NCI-H226 (cell line): ENCODE measurements at regions not wholly inside any gene's neighbourhood (a gene's known extent, or its start where the extent isn't known, plus 50 kb on each side); places are given as distances from the start of the nearest gene placed in this dataset.
"Not testable (repeated sequence)": the region's sequence is repeated elsewhere in the genome, so short reads cannot be mapped to it uniquely, and the experiment has no call there.

Source experiments
- DNase-seq: peaks from one replicate; pipeline ENCODE4 v3.0.0-alpha.2; 2015

DNA sequence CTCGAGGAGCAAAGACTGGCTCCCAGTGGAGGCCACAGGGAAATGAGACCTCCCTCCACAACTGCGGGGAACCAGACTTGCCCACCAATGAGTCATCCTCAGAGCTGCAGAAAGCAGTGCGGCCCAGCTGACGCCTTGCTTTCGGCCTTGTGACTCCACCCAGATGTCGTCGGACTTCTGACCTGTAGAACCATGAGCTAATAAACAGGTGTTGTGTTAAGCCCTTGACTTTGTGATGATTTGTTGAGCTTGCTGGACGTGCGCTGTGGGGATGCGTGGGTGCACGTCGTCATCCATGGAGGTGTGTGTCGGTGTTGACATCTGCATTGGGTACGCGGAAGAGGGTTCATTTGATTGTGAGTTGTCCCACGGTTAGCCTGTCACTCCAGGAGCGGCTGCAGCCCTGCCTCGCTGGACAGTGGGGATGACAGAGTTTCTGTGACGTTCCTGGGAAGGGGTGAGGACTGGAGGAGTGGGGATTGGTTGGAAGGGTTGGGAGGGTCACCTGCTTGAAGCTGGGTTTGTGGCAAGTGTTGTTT, 154.1 kb downstream of the SH3BP4 start:
- DNase-seq = no peak

GRCh38 chr2:235106874-235107639, 155.2 kb downstream of the SH3BP4 start:
- peak; percentile 59 for DNase-seq

DNA sequence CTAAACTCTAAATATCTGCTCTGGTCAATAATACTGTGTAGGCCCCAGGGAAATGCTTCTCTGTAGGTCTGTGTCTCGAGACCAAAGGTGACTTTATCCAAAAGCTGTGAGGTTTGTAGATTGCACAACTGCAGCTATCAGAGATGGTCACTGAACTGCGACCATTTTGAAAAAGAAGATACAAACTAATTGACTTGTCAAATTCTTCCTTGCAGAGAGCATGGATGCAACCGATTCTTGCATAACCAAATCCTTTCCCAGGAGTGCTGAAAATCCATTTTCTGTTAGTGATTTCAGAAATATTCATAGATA, 155.8 kb downstream of the SH3BP4 start:
- no peak for DNase-seq

GRCh38 chr2:235109561-235109960, 157.7 kb downstream of the SH3BP4 start:
- DNase-seq = not testable (repeated sequence)

- DNase-seq = no peak
These were observed 160.5 kb downstream of the SH3BP4 start for GRCh38 chr2:235112365-235112764.

GRCh38 chr2:235113854-235114253, 162.0 kb downstream of the SH3BP4 start:
- no peak for DNase-seq

DNA sequence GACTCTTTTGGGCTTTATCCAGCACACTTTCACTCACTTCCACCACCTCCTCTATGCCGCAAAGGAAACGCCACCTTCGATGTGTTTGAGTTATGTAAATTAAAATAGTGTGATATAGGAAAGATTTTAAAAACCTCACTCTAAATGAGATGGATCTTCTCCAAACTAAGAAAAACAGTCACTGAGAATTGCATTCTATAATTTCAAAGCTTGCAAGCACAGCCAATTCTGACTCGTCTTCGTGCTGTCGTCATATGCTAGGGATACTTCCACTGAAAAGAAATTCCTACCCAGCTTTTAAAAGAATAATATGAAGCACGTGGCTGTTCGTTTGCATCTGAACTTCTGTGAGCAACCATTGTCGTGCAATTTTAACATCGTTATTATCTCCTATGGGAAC, 162.5 kb downstream of the SH3BP4 start:
- no peak for DNase-seq

DNA sequence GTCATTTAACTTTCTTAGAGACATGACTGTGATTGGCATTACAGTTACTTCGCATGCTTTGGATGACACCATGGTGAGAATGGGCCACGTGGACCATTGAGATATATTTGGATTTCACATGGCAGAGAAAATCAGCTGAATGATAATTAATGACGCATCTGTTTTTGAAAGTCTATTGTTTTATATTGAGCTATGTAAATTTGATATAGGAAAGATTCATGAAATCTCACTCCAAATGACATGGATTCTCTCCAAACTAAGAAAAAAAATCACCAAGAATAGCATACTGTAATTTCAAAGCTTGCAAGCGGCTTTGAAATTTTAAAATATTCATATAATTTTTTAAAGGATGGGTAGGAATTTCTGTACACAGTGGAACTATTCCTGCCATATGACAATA, 163.7 kb downstream of the SH3BP4 start:
- DNase-seq = no peak

- DNase-seq = no peak
These were observed 165.2 kb downstream of the SH3BP4 start for GRCh38 chr2:235116885-235117492.

DNA sequence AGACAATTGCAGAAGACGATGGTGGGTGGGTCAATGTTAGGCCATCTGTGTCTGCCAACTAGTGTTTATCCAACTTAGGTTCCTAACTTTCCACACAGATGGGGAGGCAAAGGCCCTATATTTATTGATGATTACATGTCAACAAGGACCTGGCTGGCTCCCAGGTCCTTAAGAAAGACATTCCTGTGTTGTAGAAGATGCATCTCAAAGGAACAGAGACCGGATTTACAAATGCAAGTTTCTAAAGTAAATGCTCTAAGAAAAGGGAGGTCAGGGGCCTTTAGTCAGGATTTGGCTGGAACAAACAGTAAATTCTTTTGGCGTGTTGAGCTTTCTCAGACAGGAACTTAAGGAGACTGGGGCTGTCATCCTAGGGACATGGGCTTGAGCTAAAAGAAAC, 175.0 kb downstream of the SH3BP4 start:
- no peak for DNase-seq

- peak; percentile 41 for DNase-seq
These were observed 176.1 kb downstream of the SH3BP4 start for GRCh38 chr2:235127931-235128330.

DNA sequence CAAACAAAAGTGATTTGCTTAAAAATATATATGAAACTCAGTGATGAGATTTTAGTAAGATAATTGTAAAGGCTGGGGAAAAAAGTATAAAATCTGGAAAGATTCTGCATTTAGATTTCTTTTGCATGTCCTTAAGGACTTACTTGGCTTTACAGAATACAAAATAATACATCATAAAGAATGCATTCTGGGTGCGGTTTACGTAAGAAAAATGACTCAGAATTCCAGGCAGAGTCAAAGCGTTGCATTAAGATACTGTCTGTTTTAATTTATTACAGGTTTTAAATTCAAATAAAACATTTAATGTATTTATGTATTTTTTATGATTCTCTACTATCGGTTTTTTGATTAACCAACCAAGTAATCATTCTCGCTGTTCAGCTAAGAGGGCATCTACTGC, 178.0 kb downstream of the SH3BP4 start:
- no peak for DNase-seq

GRCh38 chr2:235131334-235132305, 179.8 kb downstream of the SH3BP4 start:
- no peak for DNase-seq

- DNase-seq = no peak
These were observed 180.8 kb downstream of the SH3BP4 start for GRCh38 chr2:235132651-235133050.

DNA sequence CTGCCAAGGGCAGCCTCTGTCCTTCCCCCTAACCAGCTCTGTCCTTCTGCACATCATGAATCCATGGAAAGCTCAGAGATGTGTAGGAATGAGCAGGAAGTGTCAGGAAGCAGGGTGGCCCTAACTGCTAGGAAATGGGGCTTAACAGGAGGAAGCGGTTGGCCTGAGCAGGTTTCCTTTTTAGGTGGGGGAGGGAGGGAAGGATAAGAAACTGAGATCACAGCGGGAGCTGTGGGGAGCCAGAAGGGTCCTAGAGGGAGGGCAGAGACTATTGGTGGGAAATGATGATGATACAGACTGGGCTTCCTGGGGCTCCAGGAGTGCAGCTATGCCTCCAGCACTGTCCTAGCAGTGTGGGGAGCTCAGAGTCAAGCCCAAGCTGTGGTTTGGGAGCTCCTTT, 182.0 kb downstream of the SH3BP4 start:
- DNase-seq = no peak

DNA sequence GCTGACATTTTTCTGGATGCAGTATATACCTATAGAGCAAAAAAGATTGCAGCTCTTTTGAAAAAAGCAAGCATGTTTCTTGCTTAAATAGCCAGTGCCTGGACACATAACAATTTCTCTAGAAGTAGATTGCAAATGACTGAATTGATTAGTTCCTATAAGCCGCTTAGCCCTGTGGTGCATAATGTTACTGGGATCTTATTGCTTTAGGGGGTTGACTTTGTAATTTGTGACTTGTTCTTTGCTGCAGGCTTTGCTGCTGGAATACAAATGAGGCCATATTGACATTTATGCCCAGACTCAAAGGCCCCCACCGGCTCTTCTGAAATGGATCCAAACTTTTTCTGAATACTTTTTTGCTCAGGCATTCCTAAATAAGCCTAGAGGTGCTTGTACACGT, 182.6 kb downstream of the SH3BP4 start:
- DNase-seq = no peak

GRCh38 chr2:235135195-235135965, 183.6 kb downstream of the SH3BP4 start:
- DNase-seq = no peak

GRCh38 chr2:235135990-235136561, 184.3 kb downstream of the SH3BP4 start:
- DNase-seq = peak; percentile 53

DNA sequence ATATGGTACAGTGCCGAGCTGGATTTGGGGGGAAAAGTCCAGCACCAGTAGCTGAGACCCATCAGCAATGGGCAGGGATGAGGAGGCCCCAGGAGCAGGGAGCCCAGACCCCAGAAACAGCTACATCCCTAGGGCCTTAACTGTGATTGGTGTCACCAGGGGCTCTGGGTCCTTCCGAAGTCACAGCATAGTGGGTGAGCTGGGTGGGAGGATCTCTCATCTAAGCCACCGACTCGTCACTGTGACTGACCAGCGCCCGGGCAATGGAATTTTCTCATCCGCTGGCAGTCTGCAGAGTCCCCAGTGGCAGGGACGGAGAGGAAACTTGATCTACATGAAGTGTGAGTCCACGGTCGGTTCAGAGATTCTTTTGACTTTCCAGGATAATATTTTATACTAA, 186.5 kb downstream of the SH3BP4 start:
- no peak for DNase-seq

GRCh38 chr2:235139956-235140800, 188.4 kb downstream of the SH3BP4 start:
- DNase-seq = no peak

DNA sequence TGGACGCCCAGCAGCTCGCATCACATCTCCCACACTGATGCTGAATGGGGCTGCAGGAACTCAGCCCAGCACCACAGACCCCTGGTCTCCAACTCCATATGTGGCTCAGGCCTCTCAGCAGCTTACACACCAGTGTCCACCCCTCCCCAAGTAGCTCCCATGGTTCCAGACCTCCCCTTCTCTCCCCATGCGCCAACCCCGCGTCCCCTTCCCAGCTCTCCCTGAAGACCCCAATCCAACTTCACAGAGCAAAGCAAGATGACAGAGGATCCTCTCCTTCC, 188.9 kb downstream of the SH3BP4 start:
- no peak for DNase-seq
